BJ (cell line): ENCODE measurements at regions not wholly inside any gene's neighbourhood (a gene's known extent, or its start where the extent isn't known, plus 50 kb on each side); places are given as distances from the start of the nearest gene placed in this dataset.

Source experiments
- CTCF ChIA-PET: fragments of 350-600 bp; formaldehyde crosslinking; extraction: SDS; loops from one replicate; lab custom pipeline; 2021; ENCODE audit warnings: antibody characterized with exemption, inconsistent platforms; lab: Yijun Ruan, JAX
- POLR2A ChIA-PET: fragments of 300-600 bp; sonication (Branson Sonifier 250); formaldehyde crosslinking; extraction: SDS; loops from one replicate; lab custom pipeline; 2021; ENCODE audit warnings: antibody characterized with exemption; lab: Charles Lee
- DNase-seq: peaks from one replicate; pipeline ENCODE4 v3.0.0-alpha.2; 2011; ENCODE audit warnings: low read depth
- H3K27me3 ChIP-seq: 2 replicates; pipeline ENCODE4 v1.6.0; 2011; ENCODE audit warnings: low read length; ENCODE audit not compliant: control insufficient read depth, insufficient read depth
- H3K36me3 ChIP-seq: 2 replicates; pipeline ENCODE4 v1.5.1; 2011; ENCODE audit warnings: low read length; ENCODE audit not compliant: control insufficient read depth, insufficient read depth
- H3K4me3 ChIP-seq: 2 replicates; pipeline ENCODE4 v1.5.1; 2011; ENCODE audit warnings: low read depth, mild to moderate bottlenecking, control low read depth, low read length
- TF ChIP-seq, protein P1 (sequence below): IDR thresholded peaks from 2 replicates; pipeline ENCODE4 v1.5.1; 2011; ENCODE audit warnings: low read depth, mild to moderate bottlenecking, control low read depth, inconsistent platforms, low read length, moderate library complexity; ENCODE audit not compliant: insufficient read depth

DNA sequence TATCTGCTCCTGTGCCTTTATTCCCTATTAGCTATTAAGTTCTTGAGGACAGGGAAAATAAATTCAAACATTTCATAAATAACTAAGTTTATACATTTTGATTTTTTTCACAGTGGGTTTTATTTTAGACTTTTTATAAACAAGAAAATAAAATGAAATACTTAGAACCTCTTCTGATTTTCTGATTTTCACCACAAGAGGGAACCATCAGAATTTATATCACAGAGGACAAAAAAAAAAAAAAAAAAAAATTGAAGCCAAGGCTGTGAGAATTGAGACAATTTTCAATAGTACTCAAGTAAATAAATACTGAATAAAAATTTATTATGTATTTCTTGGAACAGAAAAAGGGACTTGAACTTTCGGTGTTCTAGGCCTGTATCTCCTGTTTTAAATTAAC, 288.1 kb downstream of the SH3BGRL start:
- H3K27me3 ChIP-seq = no peaks in the 10 kb centered on the region
- TF ChIP-seq, protein P1, sequence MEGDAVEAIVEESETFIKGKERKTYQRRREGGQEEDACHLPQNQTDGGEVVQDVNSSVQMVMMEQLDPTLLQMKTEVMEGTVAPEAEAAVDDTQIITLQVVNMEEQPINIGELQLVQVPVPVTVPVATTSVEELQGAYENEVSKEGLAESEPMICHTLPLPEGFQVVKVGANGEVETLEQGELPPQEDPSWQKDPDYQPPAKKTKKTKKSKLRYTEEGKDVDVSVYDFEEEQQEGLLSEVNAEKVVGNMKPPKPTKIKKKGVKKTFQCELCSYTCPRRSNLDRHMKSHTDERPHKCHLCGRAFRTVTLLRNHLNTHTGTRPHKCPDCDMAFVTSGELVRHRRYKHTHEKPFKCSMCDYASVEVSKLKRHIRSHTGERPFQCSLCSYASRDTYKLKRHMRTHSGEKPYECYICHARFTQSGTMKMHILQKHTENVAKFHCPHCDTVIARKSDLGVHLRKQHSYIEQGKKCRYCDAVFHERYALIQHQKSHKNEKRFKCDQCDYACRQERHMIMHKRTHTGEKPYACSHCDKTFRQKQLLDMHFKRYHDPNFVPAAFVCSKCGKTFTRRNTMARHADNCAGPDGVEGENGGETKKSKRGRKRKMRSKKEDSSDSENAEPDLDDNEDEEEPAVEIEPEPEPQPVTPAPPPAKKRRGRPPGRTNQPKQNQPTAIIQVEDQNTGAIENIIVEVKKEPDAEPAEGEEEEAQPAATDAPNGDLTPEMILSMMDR = no peak
- H3K36me3 ChIP-seq = no peaks in the 10 kb centered on the region
- no peak overlapping the region for H3K4me3 ChIP-seq
- no peak for DNase-seq
- ChIA-PET POLR2A (no interaction called here), CTCF (no interaction called here)

DNA sequence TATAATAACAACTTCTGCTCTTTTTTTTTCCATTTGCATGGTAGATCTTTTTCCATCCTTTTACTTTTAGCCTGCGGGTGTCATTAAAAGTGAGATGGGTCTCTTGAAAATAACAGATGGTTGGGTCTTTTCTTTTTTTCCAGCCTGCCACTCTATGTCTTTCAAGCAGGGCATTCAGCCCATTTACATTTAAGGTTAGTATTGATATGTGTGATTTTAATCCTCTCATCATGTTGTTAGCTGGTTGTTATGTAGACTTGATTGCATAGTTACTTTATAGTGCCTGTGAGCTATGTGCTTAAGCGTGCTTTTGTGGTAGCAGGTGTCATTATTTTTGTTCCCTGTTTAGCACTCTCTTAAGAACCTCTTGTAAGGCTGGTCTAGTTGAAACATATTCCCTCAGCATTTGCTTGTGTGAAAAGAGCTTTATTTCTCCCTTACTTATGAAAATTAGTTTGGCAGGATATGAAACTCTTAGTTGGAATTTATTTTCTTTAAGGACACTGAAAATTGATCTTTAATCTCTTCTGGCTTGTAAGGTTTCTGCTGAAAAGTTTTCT, 326.1 kb downstream of the SH3BGRL start:
- POLR2A ChIA-PET = no interaction called here

DNA sequence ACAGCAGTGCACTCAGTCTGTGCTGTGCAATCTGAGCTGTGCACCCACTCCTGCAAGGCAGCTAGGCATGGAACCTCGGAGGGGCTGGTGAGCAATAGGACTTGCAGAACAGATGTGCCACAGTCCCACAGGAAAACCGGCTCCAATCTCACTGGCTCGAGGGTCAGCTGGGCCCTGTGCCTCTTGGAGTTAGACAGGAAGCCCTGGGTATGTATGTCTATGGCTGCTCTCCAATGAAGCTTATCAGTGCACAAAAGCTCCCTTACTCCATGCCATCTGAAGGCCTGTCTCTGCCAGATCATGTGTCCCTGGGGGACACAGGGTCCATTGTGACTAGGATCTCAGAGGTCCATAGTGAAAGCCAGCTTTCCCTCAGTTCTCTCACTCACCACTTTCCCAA, 335.8 kb downstream of the SH3BGRL start:
- CTCF ChIA-PET = no interaction called here

More for the DNA sequence above, 326.1 kb downstream of the SH3BGRL start:
- no peaks in the 10 kb centered on the region for H3K36me3 ChIP-seq
- TF ChIP-seq, protein P1 = no peak
- DNase-seq = no peak
- H3K27me3 ChIP-seq = no peaks in the 10 kb centered on the region
- CTCF ChIA-PET = no interaction called here
- H3K4me3 ChIP-seq = no peak overlapping the region

DNA sequence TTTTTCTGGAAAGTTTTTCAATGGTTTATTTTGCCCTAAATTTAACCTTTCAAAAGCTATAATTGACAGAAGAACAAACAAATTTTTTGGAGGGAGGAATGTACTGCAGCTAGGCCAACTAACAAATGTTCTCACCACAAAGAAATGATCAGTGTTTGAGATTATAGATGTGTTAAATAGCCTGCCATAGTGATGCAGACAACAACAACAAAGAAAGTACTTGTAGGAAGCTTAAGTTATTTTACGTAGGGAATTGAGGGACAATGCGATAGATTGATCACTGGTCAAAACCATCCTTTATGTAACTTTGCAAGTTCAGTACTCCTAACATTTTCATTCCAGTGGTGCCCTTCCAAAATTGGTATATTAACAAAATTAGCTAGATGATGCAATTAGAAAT, 340.4 kb downstream of the SH3BGRL start:
- CTCF ChIA-PET = interaction anchor here (0.7 kb wide), 2 partner anchors 61 to 974 kb away, joined by 3 read pairs; no protein-coding TSS in a partner anchor
- TF ChIP-seq, protein P1 = no peak
- POLR2A ChIA-PET = no interaction called here
- H3K4me3 ChIP-seq = no peak overlapping the region
- no peaks in the 10 kb centered on the region for H3K36me3 ChIP-seq
- H3K27me3 ChIP-seq = no peaks in the 10 kb centered on the region
- no peak for DNase-seq

More for the DNA sequence above, 335.8 kb downstream of the SH3BGRL start:
- no peaks in the 10 kb centered on the region for H3K27me3 ChIP-seq
- no peaks in the 10 kb centered on the region for H3K36me3 ChIP-seq
- no peak for DNase-seq
- H3K4me3 ChIP-seq = no peak overlapping the region
- POLR2A ChIA-PET = no interaction called here
- TF ChIP-seq, protein P1 = no peak

DNA sequence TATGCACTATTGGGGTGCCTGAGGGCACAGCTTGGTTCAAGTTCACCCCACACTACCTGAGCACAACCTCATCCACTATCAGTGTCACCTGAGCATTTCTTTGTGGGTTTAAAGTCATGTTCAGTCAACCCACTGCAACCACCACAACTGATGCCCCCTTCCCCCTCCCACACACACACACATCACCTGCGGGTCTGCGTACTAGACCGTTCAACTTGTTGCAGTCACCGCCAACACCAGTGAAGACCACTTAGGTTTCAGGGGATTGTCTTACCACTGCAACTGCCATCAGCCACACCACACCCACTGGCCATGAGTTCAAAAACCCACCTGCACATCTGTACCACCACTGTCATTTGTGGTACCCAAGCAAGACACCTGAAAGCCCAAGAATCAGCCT, 355.0 kb downstream of the SH3BGRL start:
- Histone ChIP-seq H3K36me3 (no peaks in the 10 kb centered on the region), H3K27me3 (no peaks in the 10 kb centered on the region), H3K4me3 (no peak overlapping the region)
- no peak for DNase-seq
- ChIA-PET CTCF (no interaction called here), POLR2A (no interaction called here)
- TF ChIP-seq, protein P1 = no peak
